GM12892 (cell line): ENCODE measurements at regions not wholly inside any gene's neighbourhood (a gene's known extent, or its start where the extent isn't known, plus 50 kb on each side); places are given as distances from the start of the nearest gene placed in this dataset.

Experiments used
- POLR2A ChIP-seq: IDR thresholded peaks from 2 replicates; pipeline ENCODE4 v1.6.1; 2011; ENCODE audit warnings: low read depth, low read length, control low read depth
- POLR2AphosphoS5 ChIP-seq: IDR thresholded peaks from 2 replicates; pipeline ENCODE4 v1.6.1; 2011; ENCODE audit warnings: low read depth, low read length, control low read depth

DNA sequence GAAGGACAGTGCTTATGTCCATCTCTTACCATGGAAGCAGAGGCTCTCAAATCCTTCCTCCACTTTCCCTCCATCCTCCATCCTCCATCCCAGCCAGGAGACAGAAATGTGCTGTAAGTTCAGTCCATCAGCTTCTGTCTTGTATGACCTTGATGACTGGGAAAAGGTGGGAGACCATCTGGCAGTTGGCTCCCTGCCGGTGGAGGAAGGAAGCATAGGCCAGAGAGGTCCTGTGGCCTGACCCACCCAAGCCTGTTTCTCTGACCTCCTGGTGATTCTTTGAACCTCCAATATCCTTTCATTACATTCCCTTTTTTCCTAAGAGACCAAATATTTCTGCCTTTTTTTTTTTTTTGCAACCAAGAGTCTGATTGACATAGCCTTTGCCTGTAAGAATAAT is 215.3 kb downstream of the ABCC12 start:
- TF ChIP-seq POLR2A, result no peak
- no peak for TF ChIP-seq POLR2AphosphoS5
